ENCODE measurements at regions not wholly inside any gene's neighbourhood (a gene's known extent, or its start where the extent isn't known, plus 50 kb on each side); places are given as distances from the start of the nearest gene placed in this dataset.

- TF ChIP-seq CTCF (IDR thresholded peaks at IDR 0.05) (no peak), POLR2A (IDR thresholded peaks at IDR 0.05) (no peak)
These were observed 246.6 kb upstream of the RPL38 start for GRCh38 chr17:73956595-73957465.

Data from uterus (tissue), 2 donors.